ENCODE measurements at regions not wholly inside any gene's neighbourhood (a gene's known extent, or its start where the extent isn't known, plus 50 kb on each side); places are given as distances from the start of the nearest gene placed in this dataset.

DNA sequence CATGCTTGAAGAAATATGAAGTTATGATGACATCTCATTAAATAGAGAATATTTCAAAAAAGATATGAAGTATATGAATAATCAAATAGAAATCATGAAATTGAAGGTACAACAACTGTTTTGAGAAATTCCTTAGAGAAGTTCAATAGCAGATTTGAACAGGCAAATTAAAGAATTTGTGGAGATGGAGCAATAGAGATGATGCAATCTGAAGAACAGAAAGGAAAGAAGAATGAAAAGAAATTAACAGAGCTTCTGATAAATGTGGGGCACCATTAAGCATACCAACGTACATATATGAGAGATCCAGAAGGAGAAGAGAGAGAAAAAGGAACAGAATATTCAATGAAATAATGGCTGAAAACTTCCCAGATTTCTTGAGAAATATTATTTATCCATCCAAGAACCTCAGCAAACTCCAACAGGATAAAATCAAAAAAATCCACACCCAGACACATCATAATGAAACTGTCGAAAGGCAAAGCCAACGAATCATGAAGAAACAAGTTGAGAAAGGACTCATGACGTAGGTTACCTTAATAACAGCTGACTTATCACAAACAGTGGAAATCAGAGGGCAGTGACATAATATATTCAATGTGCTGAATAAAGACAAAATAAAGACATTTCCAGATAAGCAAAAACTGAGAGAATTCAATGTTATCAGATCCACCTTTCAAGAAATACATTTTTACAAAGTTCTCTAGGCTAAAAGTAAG lies 297.2 kb upstream of the TARS1 start:
- H3K4me2 ChIP-seq (ENCODE audit: low read length), result no peak overlapping the region
- H3K9me3 ChIP-seq (ENCODE audit: insufficient read depth, low read length), result no peaks in the 10 kb centered on the region
- no peaks in the 10 kb centered on the region for H3K27me3 ChIP-seq (ENCODE audit: low read depth, low read length)
- no peak overlapping the region for H3K4me3 ChIP-seq (ENCODE audit: low read length)
- H2AFZ ChIP-seq (ENCODE audit: low read depth, low read length), result no peak overlapping the region
- no peaks in the 10 kb centered on the region for H3K4me1 ChIP-seq (ENCODE audit: low read length)
- H3K9ac ChIP-seq (ENCODE audit: low read length), result no peak overlapping the region
- no peaks in the 10 kb centered on the region for H3K79me2 ChIP-seq (ENCODE audit: low read length)
- no peaks in the 10 kb centered on the region for H3K36me3 ChIP-seq (replicated peaks; ENCODE audit: low read depth, low read length)
- no peak for TF ChIP-seq EZH2phosphoT487 (IDR thresholded peaks at IDR 0.05; ENCODE audit: low read depth)
- TF ChIP-seq, protein P1, sequence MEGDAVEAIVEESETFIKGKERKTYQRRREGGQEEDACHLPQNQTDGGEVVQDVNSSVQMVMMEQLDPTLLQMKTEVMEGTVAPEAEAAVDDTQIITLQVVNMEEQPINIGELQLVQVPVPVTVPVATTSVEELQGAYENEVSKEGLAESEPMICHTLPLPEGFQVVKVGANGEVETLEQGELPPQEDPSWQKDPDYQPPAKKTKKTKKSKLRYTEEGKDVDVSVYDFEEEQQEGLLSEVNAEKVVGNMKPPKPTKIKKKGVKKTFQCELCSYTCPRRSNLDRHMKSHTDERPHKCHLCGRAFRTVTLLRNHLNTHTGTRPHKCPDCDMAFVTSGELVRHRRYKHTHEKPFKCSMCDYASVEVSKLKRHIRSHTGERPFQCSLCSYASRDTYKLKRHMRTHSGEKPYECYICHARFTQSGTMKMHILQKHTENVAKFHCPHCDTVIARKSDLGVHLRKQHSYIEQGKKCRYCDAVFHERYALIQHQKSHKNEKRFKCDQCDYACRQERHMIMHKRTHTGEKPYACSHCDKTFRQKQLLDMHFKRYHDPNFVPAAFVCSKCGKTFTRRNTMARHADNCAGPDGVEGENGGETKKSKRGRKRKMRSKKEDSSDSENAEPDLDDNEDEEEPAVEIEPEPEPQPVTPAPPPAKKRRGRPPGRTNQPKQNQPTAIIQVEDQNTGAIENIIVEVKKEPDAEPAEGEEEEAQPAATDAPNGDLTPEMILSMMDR (IDR thresholded peaks at IDR 0.05; ENCODE audit: low read depth, low read length), result no peak
- H4K20me1 ChIP-seq (ENCODE audit: insufficient read depth, low read length), result no peaks in the 10 kb centered on the region
- no peak overlapping the region for H3K27ac ChIP-seq (ENCODE audit: low read length)

DNA sequence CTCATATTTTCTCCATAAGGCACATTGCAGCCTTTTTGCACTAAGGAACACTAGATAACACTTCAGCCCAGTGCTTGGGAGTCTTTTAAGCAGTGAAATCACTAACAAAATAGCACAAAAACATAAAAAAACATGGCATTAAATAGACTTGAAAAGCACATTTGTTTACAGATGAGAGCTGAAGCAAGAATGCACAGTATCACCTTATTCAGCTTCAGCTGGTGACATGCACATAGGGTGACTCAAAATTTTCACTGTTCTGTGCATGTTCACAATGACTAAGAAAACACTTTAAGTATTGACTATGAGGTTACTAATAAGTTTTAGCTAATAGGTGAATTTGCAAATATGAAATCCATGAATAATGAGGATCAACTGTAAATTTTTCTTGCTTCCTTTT lies 293.9 kb upstream of the TARS1 start:
- TF ChIP-seq EZH2phosphoT487 (IDR thresholded peaks at IDR 0.05; ENCODE audit: low read depth), result no peak
- TF ChIP-seq, protein P1 (IDR thresholded peaks at IDR 0.05; ENCODE audit: low read depth, low read length), result no peak
- Histone ChIP-seq H4K20me1 (ENCODE audit: insufficient read depth, low read length) (no peaks in the 10 kb centered on the region), H3K9me3 (ENCODE audit: insufficient read depth, low read length) (no peaks in the 10 kb centered on the region), H3K4me1 (ENCODE audit: low read length) (no peaks in the 10 kb centered on the region), H3K4me2 (ENCODE audit: low read length) (no peak overlapping the region), H3K36me3 (replicated peaks; ENCODE audit: low read depth, low read length) (no peaks in the 10 kb centered on the region), H3K27ac (ENCODE audit: low read length) (no peak overlapping the region), H3K4me3 (ENCODE audit: low read length) (no peak overlapping the region), H3K9ac (ENCODE audit: low read length) (no peak overlapping the region), H2AFZ (ENCODE audit: low read depth, low read length) (no peak overlapping the region), H3K27me3 (ENCODE audit: low read depth, low read length) (no peaks in the 10 kb centered on the region), H3K79me2 (ENCODE audit: low read length) (no peaks in the 10 kb centered on the region)

- no peaks in the 10 kb centered on the region for H3K79me2 ChIP-seq (ENCODE audit: low read length)
- H3K4me1 ChIP-seq (ENCODE audit: low read length), result no peaks in the 10 kb centered on the region
- no peak for TF ChIP-seq EZH2phosphoT487 (IDR thresholded peaks at IDR 0.05; ENCODE audit: low read depth)
- TF ChIP-seq, protein P1 (IDR thresholded peaks at IDR 0.05; ENCODE audit: low read depth, low read length), result no peak
- H3K4me3 ChIP-seq (ENCODE audit: low read length), result no peak overlapping the region
- H3K4me2 ChIP-seq (ENCODE audit: low read length), result no peak overlapping the region
- no peaks in the 10 kb centered on the region for H3K9me3 ChIP-seq (ENCODE audit: insufficient read depth, low read length)
- H3K27ac ChIP-seq (ENCODE audit: low read length), result no peak overlapping the region
- H2AFZ ChIP-seq (ENCODE audit: low read depth, low read length), result no peak overlapping the region
- H3K27me3 ChIP-seq (ENCODE audit: low read depth, low read length), result no peaks in the 10 kb centered on the region
- H3K9ac ChIP-seq (ENCODE audit: low read length), result no peak overlapping the region
- no peaks in the 10 kb centered on the region for H3K36me3 ChIP-seq (replicated peaks; ENCODE audit: low read depth, low read length)
- H4K20me1 ChIP-seq (ENCODE audit: insufficient read depth, low read length), result no peaks in the 10 kb centered on the region
Measured at GRCh38 chr5:33148076-33148513, 292.7 kb upstream of the TARS1 start.

DNA sequence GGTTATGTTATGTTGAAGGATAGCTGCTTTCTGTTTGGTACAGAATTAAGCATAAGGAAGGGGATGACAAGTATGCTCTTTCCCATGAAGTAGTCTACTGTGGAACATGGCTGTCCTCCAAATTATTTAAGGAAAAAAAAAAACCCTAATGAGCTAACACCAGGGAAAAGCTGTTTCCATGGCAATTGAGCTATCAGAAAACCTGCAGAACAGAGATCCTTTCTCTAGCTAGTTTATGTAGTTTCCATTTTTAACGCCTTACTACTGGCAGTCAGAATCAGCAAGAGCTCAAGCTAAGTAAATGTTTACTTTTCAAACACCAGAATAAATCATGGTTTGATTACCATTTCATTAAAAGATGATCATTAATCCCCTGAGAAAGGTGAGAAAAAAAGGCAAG lies 287.4 kb upstream of the TARS1 start:
- Histone ChIP-seq H3K79me2 (ENCODE audit: low read length) (no peaks in the 10 kb centered on the region), H3K27me3 (ENCODE audit: low read depth, low read length) (no peaks in the 10 kb centered on the region), H3K9me3 (ENCODE audit: insufficient read depth, low read length) (no peaks in the 10 kb centered on the region), H3K36me3 (replicated peaks; ENCODE audit: low read depth, low read length) (no peaks in the 10 kb centered on the region), H3K9ac (ENCODE audit: low read length) (no peak overlapping the region), H3K4me2 (ENCODE audit: low read length) (no peak overlapping the region), H3K27ac (ENCODE audit: low read length) (no peak overlapping the region), H3K4me3 (ENCODE audit: low read length) (no peak overlapping the region), H3K4me1 (ENCODE audit: low read length) (no peaks in the 10 kb centered on the region), H4K20me1 (ENCODE audit: insufficient read depth, low read length) (no peaks in the 10 kb centered on the region), H2AFZ (ENCODE audit: low read depth, low read length) (no peak overlapping the region)
- TF ChIP-seq, protein P1 (IDR thresholded peaks at IDR 0.05; ENCODE audit: low read depth, low read length), result no peak
- TF ChIP-seq EZH2phosphoT487 (IDR thresholded peaks at IDR 0.05; ENCODE audit: low read depth), result no peak
